OCI-LY3 (cell line): ENCODE measurements at regions not wholly inside any gene's neighbourhood (a gene's known extent, or its start where the extent isn't known, plus 50 kb on each side); places are given as distances from the start of the nearest gene placed in this dataset.
"Not testable (repeated sequence)": the region's sequence is repeated elsewhere in the genome, so short reads cannot be mapped to it uniquely, and the experiment has no call there.

Experiments
- H2AFZ ChIP-seq: fragments of 200-600, 300-600 bp; shearing (Covaris generic); 2 replicates; pipeline ENCODE4 v1.6.0; 2014; ENCODE audit warnings: antibody characterized with exemption, low read depth, low read length
- H3K27ac ChIP-seq: fragments of 200-600, 300-600 bp; sonication (generic); 2 replicates; pipeline ENCODE4 v1.5.1; 2014; ENCODE audit warnings: mild to moderate bottlenecking, low read length, moderate library complexity, mixed read lengths
- H3K27me3 ChIP-seq: fragments of 200-600, 300-600 bp; sonication (generic); 2 replicates; pipeline ENCODE4 v1.6.1; 2014; ENCODE audit warnings: low read depth, low read length, mixed read lengths
- H3K36me3 ChIP-seq: fragments of 200-600, 300-600 bp; sonication (generic); replicated peaks from 2 replicates; pipeline ENCODE3; 2014; ENCODE audit warnings: low read depth, low read length, mixed read lengths
- H3K4me1 ChIP-seq: fragments of 300-600, 200-600 bp; sonication (generic); 2 replicates; pipeline ENCODE4 v1.6.1; 2014; ENCODE audit warnings: low read length, mixed read lengths
- H3K4me2 ChIP-seq: fragments of 200-600, 300-600 bp; sonication (generic); 2 replicates; pipeline ENCODE4 v1.6.1; 2014; ENCODE audit warnings: low read length, mixed read lengths
- H3K4me3 ChIP-seq: fragments of 300-600, 200-600 bp; sonication (generic); 2 replicates; pipeline ENCODE4 v1.5.1; 2014; ENCODE audit warnings: antibody characterized with exemption, mild to moderate bottlenecking, low read length, moderate library complexity
- H3K79me2 ChIP-seq: fragments of 300-600, 200-600 bp; shearing (Covaris generic); 2 replicates; pipeline ENCODE4 v1.6.1; 2014; ENCODE audit warnings: mild to moderate bottlenecking, low read length, mixed read lengths
- H3K9ac ChIP-seq: fragments of 300-600, 200-600 bp; shearing (Covaris generic); 2 replicates; pipeline ENCODE4 v1.6.0; 2014; ENCODE audit warnings: mild to moderate bottlenecking, low read length, moderate library complexity
- H3K9me3 ChIP-seq: fragments of 200-600, 300-600 bp; shearing (Covaris generic); 2 replicates; pipeline ENCODE4 v1.6.1; 2014; ENCODE audit warnings: low read length, mixed read lengths; ENCODE audit not compliant: insufficient read depth
- H4K20me1 ChIP-seq: fragments of 200-600, 300-600 bp; sonication (generic); 2 replicates; pipeline ENCODE4 v1.6.1; 2016; ENCODE audit warnings: low read length, mixed read lengths; ENCODE audit not compliant: insufficient read depth
- CTCF ChIP-seq: fragments of 200-600, 300-600 bp; sonication (generic); IDR thresholded peaks from 2 replicates; pipeline ENCODE4 v1.5.1; 2014; ENCODE audit warnings: antibody characterized with exemption, low read length, low read depth
- EZH2phosphoT487 ChIP-seq: fragments of 200-600 bp; shearing (Covaris generic); IDR thresholded peaks from 2 replicates; pipeline ENCODE4 v1.6.1; 2018; ENCODE audit warnings: antibody characterized with exemption, mixed run types, low read depth

GRCh38 chr7:29647020-29647654 lies 83.5 kb downstream of the PRR15 start:
- H3K4me3 ChIP-seq = no peak overlapping the region
- no peak overlapping the region for H3K9ac ChIP-seq
- H3K27ac ChIP-seq = no peak overlapping the region
- no peaks in the 10 kb centered on the region for H3K79me2 ChIP-seq
- H4K20me1 ChIP-seq = no peaks in the 10 kb centered on the region
- H3K27me3 ChIP-seq = peaks cover 5% of the 10 kb centered on the region; the same call in 1 of the 2 replicates
- no peak overlapping the region for H2AFZ ChIP-seq
- no peak overlapping the region for H3K4me2 ChIP-seq
- TF ChIP-seq CTCF = no peak
- TF ChIP-seq EZH2phosphoT487 = no peak
- H3K4me1 ChIP-seq = no peaks in the 10 kb centered on the region
- no peaks in the 10 kb centered on the region for H3K36me3 ChIP-seq
- H3K9me3 ChIP-seq = no peaks in the 10 kb centered on the region

- peaks cover 11% of the 10 kb centered on the region for H3K27me3 ChIP-seq
- H3K4me3 ChIP-seq, H4K20me1 ChIP-seq, H3K4me2 ChIP-seq, H2AFZ ChIP-seq, H3K27ac ChIP-seq, H3K36me3 ChIP-seq, H3K9me3 ChIP-seq, H3K79me2 ChIP-seq, H3K4me1 ChIP-seq, H3K9ac ChIP-seq: not testable (repeated sequence)
Observed at GRCh38 chr7:29647691-29648210, 84.1 kb downstream of the PRR15 start.

GRCh38 chr7:29649028-29649716 lies 85.5 kb downstream of the PRR15 start:
- Histone ChIP-seq H3K9ac (no peak overlapping the region), H3K27me3 (peaks cover 13% of the 10 kb centered on the region), H3K79me2 (no peaks in the 10 kb centered on the region), H3K4me2 (no peak overlapping the region), H2AFZ (no peak overlapping the region), H3K4me1 (no peaks in the 10 kb centered on the region), H3K36me3 (no peaks in the 10 kb centered on the region), H3K4me3 (no peak overlapping the region), H3K9me3 (no peaks in the 10 kb centered on the region), H4K20me1 (no peaks in the 10 kb centered on the region), H3K27ac (no peak overlapping the region)
- TF ChIP-seq CTCF = no peak
- no peak for TF ChIP-seq EZH2phosphoT487

- Histone ChIP-seq H3K9ac (no peak overlapping the region), H3K4me3 (no peak overlapping the region), H2AFZ (no peak overlapping the region), H3K36me3 (no peaks in the 10 kb centered on the region), H3K27ac (no peak overlapping the region), H4K20me1 (no peaks in the 10 kb centered on the region), H3K9me3 (no peaks in the 10 kb centered on the region), H3K79me2 (no peaks in the 10 kb centered on the region), H3K27me3 (peaks cover 13% of the 10 kb centered on the region), H3K4me1 (no peaks in the 10 kb centered on the region), H3K4me2 (no peak overlapping the region)
- no peak for TF ChIP-seq CTCF
Observed at GRCh38 chr7:29649876-29650275, 86.2 kb downstream of the PRR15 start.
